A204.1 (cell line): ENCODE measurements at regions not wholly inside any gene's neighbourhood (a gene's known extent, or its start where the extent isn't known, plus 50 kb on each side); places are given as distances from the start of the nearest gene placed in this dataset.

ENCODE experiments used
- FAIRE-seq: peaks from 2 replicates; lab custom pipeline; 2012; peaks lifted over from hg19 to GRCh38; lab: Jason Lieb, UNC

- no peak for FAIRE-seq
These were observed 612.0 kb downstream of the VRK1 start for GRCh38 chr14:97408937-97409815.

GRCh38 chr14:97410667-97411620, 613.8 kb downstream of the VRK1 start:
- no peak for FAIRE-seq

DNA sequence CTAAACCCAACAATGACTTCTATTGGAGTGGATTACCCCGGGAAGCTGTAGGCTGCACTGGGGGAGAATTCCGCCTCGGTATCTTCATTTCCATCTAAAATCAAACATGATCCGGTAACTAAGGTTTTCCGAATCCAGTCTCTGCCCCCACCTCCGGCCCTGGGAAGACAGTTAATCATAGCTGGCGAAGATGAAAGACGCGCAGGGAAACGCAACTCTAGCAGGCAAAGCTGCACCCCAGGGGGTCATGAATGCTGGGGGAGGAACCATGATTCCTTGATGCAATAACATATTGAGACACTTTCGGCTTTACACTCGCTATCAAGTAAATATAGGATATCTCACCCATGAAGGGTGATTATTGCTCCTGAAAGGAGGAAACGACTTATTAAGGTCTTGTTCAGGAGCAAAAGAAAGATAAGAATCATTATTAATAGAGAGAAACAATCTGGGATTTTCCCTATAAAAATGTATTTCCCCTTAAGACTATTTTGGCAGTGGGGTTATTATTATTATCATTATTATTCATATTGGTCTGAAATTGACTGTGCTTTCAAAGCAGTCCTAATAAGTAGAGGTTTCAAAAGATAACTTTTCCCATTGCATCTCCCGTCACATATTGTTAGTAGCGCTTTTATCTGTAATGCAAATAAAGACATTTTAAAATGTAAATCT, 614.9 kb downstream of the VRK1 start:
- no peak for FAIRE-seq

- FAIRE-seq, result no peak
These were observed 615.9 kb downstream of the VRK1 start for GRCh38 chr14:97413022-97413539.

GRCh38 chr14:97413966-97414717, 617.0 kb downstream of the VRK1 start:
- FAIRE-seq, result no peak

DNA sequence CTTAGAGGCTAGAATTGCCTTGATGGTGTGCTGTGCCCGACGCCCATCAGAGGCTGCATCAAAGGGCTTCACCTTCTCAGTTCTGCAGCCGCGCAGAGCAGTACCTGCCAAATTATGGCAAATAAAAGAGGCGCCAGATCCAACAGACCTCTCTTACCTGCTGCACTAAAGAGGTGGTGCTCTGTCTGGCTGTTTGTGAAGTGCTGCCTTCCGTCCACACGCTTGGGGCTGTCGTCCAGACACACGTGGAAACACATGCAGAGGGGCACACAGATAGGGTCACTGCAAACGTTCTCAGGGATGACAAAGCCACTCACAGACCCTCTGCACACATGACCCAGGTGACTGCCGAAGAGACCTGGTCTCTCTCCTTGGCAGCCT, 617.5 kb downstream of the VRK1 start:
- FAIRE-seq, result no peak

DNA sequence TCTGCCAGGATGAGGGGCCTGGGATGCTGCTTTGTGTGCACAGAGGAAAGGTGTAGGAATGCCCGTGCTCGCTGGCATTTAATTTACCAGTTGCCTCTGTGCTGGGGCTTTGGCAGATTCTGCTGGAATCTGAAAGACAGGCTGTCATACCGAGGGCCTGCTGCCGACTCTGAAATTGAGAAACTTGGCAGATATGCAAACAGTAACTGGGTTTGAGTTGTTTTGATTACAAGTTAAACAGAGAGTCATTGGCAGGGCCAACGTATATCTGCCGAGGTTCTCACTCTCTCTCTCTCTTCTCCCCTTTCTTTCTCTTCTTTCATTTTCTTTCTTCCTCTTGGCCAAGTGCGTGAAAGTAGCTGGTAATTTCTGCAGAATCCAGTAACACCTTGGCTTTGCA, 618.7 kb downstream of the VRK1 start:
- FAIRE-seq, result no peak

DNA sequence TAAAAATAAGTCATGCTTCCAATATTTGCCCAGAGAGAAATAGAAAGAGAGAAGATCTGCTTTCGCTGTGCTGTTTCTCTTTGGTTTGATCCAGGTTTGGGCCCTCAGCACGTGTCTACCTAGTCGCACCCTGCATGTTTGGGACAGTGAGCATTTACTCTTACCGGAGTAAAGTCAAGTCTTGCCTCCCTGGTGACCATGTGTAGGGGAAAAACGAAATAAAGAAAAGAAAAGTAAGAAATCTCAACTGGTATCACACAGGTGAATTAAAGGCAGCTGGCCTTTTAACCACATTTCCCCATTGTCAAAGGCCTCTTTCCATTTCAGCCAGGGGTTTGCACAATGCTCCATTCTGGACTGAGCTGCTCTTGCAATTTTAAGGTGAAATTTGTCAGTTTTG, 619.4 kb downstream of the VRK1 start:
- FAIRE-seq, result no peak

DNA sequence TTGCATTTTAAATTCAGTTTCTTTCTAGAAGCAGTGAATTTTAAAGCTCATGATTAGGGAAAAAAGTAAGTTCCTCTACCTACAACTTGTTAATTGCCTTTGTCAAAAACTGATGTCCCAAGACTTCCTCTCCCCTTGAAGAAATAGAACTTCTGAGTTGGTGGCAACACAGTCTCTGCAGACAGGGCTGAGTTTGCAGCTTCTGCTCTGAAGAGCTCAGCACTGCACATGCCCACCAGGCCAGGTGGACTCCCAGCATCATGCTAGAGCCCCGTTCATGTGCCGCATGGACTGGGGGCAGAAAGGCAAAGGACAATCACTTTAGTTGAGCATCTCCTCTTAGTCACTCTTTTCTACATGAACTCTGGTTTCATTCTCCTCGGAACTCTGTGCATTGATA, 620.1 kb downstream of the VRK1 start:
- no peak for FAIRE-seq

- no peak for FAIRE-seq
These were observed 623.0 kb downstream of the VRK1 start for GRCh38 chr14:97420211-97420610.

DNA sequence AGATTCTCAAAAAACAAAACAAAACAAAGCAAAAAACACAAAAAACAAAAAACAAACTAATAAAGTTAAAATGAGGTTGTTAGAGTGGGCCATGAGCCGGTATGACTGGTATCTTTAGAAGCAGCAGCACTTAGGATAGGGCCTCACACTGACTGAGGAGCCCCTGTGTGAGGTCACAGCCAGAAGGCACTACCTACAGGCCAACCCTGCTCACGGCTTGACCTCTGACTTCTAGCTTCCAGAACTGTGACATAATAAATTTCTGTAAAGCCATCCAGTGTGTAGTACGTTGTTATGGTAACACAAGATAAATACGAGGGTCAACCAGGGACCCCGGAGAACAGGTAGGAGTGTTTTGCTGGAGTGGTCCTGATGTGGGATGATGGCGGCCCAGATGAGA, 629.6 kb downstream of the VRK1 start:
- no peak for FAIRE-seq

DNA sequence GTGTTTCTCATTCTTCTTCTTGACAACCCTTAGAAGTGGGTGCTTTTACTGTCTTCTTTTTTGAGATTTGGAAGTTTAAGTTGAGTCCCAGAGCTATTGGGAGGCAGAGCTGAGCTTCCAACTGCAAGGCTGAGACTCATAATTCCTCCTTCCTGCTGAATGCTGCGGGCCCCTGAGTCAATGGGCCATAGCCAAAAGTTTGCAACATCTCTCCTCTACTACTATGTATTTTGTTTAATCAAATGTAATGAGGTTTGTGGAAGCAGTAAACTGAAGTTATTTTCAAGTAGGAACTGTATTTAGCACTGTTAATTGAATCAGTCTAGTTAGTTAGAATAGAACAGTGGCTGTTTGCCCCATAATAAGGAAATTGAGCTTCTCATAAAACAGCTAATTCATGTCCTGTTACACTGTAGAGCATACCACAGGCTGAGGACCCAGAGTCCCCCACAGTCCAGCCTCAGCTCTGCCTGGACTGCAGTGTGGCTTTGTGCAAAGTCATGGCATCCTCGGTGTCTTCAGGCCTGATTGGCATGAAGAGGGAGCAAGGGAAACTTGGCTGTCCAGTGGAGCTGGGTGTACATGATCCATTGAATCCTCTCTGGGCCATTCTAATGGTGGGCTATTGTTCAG, 631.7 kb downstream of the VRK1 start:
- no peak for FAIRE-seq

DNA sequence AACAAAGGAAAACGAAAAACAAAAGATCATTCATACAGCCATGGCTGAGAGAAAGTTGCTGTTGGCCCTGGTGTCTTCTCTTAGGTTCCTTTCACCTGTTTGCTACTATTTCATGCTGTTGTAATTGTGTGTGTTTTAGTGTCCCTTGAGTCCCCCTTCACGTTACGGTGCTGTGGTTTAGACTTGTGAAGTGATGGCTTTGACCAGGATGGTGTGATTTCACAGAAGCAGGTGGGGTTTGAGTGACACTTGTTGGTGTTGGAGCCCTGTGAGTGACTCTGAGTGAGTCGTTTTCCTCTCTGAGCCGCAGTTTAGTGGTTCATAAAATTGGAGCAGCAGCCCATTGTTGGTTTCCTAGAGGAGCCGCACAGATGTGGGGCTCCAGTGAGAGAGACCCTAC, 635.4 kb downstream of the VRK1 start:
- FAIRE-seq, result no peak

DNA sequence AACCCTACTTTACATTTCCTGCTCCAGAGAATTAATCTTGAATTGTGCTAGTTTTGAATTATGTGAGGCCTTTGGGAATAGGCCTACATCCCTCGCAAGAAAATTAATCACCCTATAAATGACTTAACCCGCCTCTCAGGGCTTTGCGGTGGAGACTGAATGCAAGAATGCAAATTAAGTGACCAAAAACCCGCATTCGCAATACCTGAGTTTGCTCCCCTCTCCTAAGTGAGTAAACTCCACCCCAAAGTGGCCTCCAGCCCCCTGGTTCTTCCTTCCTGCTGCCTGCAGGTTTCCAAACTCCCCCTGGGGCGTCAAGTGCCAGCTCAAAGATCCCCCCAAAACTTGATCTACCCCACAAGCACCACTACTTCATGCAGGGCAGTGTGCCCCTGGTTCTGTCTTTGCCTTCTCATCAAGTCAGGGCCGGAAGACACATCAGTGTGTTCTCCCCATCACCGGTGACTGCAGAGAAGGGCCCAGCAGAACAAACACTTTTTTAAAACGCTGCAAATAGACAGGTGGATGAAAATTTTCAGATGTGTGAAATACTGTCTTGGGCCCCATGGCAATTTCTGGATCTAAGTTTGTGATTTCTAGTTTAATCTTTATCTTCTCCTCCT, 644.7 kb downstream of the VRK1 start:
- FAIRE-seq, result no peak

DNA sequence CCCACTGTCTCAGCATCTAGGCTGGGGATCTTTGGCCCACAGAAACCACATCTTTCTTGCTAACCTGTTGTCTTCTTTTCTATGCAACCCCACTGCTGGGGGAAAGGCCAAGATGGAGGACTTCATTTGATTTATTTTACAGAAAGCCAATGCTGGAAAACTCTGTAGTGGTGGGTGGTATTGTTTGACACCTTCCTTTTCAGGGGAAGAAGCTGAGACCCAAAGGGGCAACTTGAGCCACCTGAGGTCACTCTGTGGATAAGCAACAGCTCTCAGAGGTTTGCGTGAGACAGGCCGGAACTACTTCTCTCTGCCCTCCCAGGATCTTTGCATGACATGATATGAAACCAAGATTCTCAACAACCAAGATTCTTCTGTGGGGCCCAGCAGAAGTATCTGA, 645.2 kb downstream of the VRK1 start:
- no peak for FAIRE-seq

DNA sequence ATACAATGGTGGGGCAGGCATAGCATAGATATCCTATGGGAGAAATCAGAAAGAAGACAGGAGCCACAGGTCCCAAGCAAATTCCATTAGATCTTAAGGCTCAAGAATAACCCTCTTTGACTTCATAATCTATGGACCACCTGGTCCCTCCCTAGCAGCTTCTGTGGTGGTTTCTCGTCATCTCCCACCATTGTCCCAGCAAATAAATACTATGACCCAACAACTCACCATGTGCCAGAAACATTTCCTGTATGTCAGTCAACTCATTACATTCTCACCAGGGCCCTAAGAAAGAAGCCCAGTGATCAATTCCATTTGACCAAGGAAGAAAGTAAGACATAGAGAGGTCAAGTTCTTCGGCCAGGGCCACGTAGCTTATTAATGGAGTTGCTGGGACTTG, 646.2 kb downstream of the VRK1 start:
- FAIRE-seq, result no peak

DNA sequence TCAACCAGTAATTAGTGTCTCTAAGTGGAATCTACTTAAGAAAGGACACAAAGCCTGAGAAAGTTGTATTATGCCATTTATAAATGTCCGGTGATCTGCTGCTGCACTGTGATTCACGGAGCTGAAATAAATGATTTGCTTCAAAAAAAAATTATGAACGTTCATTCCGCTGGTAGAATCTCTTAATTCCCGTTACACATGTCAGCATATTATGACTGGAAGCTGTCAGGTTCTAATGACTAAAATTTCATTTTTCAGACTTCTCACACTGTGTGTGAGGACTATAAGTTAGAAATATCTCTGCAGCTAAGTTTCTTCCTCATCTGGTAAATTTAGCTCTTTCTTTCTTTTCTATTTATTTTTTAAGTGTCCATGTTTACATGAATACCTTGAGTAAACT, 647.1 kb downstream of the VRK1 start:
- FAIRE-seq, result no peak

DNA sequence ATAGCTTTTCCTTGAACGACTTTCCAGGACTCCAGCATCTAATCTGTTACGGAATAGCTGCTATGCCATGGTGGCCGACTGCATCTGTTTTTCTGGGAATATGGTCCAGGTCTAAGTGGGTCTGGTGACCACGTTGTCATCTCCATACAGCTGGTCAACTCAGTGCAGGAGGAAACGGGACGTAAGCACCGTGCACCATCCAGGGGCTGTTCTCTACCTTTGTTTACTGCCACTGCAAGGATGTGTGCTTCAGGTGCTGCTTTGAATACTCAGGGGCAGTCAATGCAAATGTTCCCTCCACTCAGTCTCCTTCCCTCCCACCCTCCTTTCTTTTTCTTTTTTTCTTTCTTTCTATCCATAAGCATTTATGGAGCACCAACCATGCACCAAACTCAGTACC, 648.2 kb downstream of the VRK1 start:
- no peak for FAIRE-seq

- FAIRE-seq, result no peak
These were observed 648.9 kb downstream of the VRK1 start for GRCh38 chr14:97446087-97446486.

DNA sequence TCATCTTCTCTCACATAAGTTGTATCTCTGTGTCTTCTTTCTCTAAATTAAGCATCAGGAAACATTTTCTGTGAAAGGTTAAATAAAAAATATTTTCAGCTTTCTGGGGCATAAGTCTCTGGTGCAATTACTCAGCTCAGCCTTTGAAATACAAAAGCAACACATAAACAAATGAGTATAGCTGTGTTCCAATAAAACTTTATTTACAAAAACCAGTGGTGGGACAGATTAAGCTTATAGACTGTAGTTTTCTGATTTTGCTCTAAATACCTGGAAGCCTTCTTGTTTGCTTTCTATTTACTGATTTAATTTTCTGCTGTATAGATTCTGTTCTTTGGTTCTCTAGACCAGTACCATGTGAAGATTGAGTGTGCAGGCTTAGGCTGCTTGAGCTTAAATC, 655.1 kb downstream of the VRK1 start:
- no peak for FAIRE-seq

GRCh38 chr14:97453991-97454390, 656.8 kb downstream of the VRK1 start:
- FAIRE-seq, result no peak
